Neural cell (in vitro differentiated cells): ENCODE measurements at regions not wholly inside any gene's neighbourhood (a gene's known extent, or its start where the extent isn't known, plus 50 kb on each side); places are given as distances from the start of the nearest gene placed in this dataset.

Experiments used
- H2AFZ ChIP-seq: fragments of 200-600, 300-800 bp; sonication (generic), shearing (Covaris generic); 2 replicates; pipeline ENCODE4 v1.6.0; 2014; ENCODE audit warnings: low read depth, mild to moderate bottlenecking, antibody characterized with exemption, low read length, moderate library complexity
- H3F3A ChIP-seq: fragments of 200-600 bp; shearing (Covaris generic); 2 replicates; pipeline ENCODE4 v1.6.1; 2016; ENCODE audit warnings: mild to moderate bottlenecking, moderate library complexity, mixed read lengths, antibody characterized with exemption, low read length; ENCODE audit not compliant: insufficient read depth, poor library complexity, severe bottlenecking
- H3K27ac ChIP-seq: fragments of 200-600, 300-800 bp; sonication (generic), shearing (Covaris generic); 2 replicates; pipeline ENCODE4 v1.5.1; 2014; ENCODE audit warnings: mild to moderate bottlenecking, low read length, moderate library complexity
- H3K27me3 ChIP-seq: fragments of 300-800, 200-600 bp; sonication (generic), shearing (Covaris generic); 2 replicates; pipeline ENCODE4 v1.6.0; 2014; ENCODE audit warnings: mild to moderate bottlenecking, low read depth, low read length, moderate library complexity; ENCODE audit not compliant: insufficient read depth
- H3K36me3 ChIP-seq: fragments of 300-800, 200-600 bp; sonication (generic), shearing (Covaris generic); 2 replicates; pipeline ENCODE4 v1.5.1; 2014; ENCODE audit warnings: mild to moderate bottlenecking, antibody characterized with exemption, low read length, moderate library complexity; ENCODE audit not compliant: insufficient read depth
- H3K4me2 ChIP-seq: fragments of 300-800, 200-600 bp; sonication (generic), shearing (Covaris generic); 2 replicates; pipeline ENCODE4 v1.6.0; 2014; ENCODE audit warnings: mild to moderate bottlenecking, low read length
- H3K4me3 ChIP-seq: fragments of 300-800, 200-600 bp; sonication (generic), shearing (Covaris generic); 2 replicates; pipeline ENCODE4 v1.5.1; 2014; ENCODE audit warnings: mild to moderate bottlenecking, low read length, moderate library complexity
- H3K79me2 ChIP-seq: fragments of 200-600 bp; shearing (Covaris generic); replicated peaks from 2 replicates; pipeline ENCODE4 v1.6.0; 2014; ENCODE audit warnings: mild to moderate bottlenecking, low read length, moderate library complexity; ENCODE audit not compliant: insufficient read depth
- H3K9ac ChIP-seq: fragments of 300-800, 200-600 bp; sonication (generic), shearing (Covaris generic); 2 replicates; pipeline ENCODE4 v1.6.1; 2016; ENCODE audit warnings: mild to moderate bottlenecking, low read length, mixed read lengths
- H3K9me2 ChIP-seq: fragments of 200-600 bp; shearing (Covaris generic); 2 replicates; pipeline ENCODE4 v1.6.1; 2016; ENCODE audit warnings: mild to moderate bottlenecking, low read length, mixed read lengths; ENCODE audit not compliant: insufficient read depth
- H3K9me3 ChIP-seq: fragments of 200-600, 300-800 bp; sonication (generic), shearing (Covaris generic); 2 replicates; pipeline ENCODE4 v1.6.1; 2016; ENCODE audit warnings: mild to moderate bottlenecking, mixed run types, low read length, moderate library complexity, mixed read lengths
- H4K20me1 ChIP-seq: fragments of 200-600 bp; shearing (Covaris generic); 2 replicates; pipeline ENCODE4 v1.6.1; 2016; ENCODE audit warnings: mild to moderate bottlenecking, mixed run types; ENCODE audit not compliant: insufficient read depth
- EP300 ChIP-seq: fragments of 450-650 bp; conservative IDR thresholded peaks from 2 replicates; pipeline ENCODE4 v1.6.1; 2014; ENCODE audit warnings: antibody characterized with exemption, mild to moderate bottlenecking, moderate library complexity; ENCODE audit not compliant: poor library complexity, severe bottlenecking
- EZH2 ChIP-seq: fragments of 200-600, 300-800 bp; shearing (Covaris generic), sonication (generic); IDR thresholded peaks from 2 replicates; pipeline ENCODE4 v1.6.1; 2014; ENCODE audit warnings: antibody characterized with exemption, low read length, borderline replicate concordance, mild to moderate bottlenecking; ENCODE audit not compliant: insufficient read depth, poor library complexity, severe bottlenecking
- MXI1 ChIP-seq: fragments of 450-650 bp; conservative IDR thresholded peaks from 2 replicates; pipeline ENCODE4 v1.6.1; 2014; ENCODE audit warnings: antibody characterized with exemption, mild to moderate bottlenecking; ENCODE audit not compliant: poor library complexity, severe bottlenecking
- POLR2AphosphoS5 ChIP-seq: IDR thresholded peaks from 2 replicates; pipeline ENCODE4 v1.6.1; 2012
- RAD21 ChIP-seq: fragments of 450-650 bp; conservative IDR thresholded peaks from 2 replicates; pipeline ENCODE4 v1.6.1; 2014; ENCODE audit warnings: antibody characterized with exemption, mild to moderate bottlenecking, moderate library complexity
- SMC3 ChIP-seq: fragments of 450-650 bp; conservative IDR thresholded peaks from 2 replicates; pipeline ENCODE4 v1.6.1; 2014; ENCODE audit warnings: antibody characterized with exemption, mild to moderate bottlenecking, moderate library complexity; ENCODE audit not compliant: poor library complexity
- TAF1 ChIP-seq: IDR thresholded peaks from 2 replicates; pipeline ENCODE4 v1.6.1; 2012; ENCODE audit warnings: low read depth
- TF ChIP-seq, protein P1 (sequence below): fragments of 450-650 bp; IDR thresholded peaks from 2 replicates; pipeline ENCODE4 v1.5.1; 2014; ENCODE audit warnings: antibody characterized with exemption, mild to moderate bottlenecking, moderate library complexity; ENCODE audit not compliant: poor library complexity, severe bottlenecking
- TF ChIP-seq, protein P2 (sequence below): IDR thresholded peaks from 2 replicates; pipeline ENCODE4 v1.6.1; 2012; ENCODE audit warnings: borderline replicate concordance

GRCh38 chr17:65279456-65279855 is 142.3 kb downstream of the RGS9 start:
- no peaks in the 10 kb centered on the region for H4K20me1 ChIP-seq
- no peaks in the 10 kb centered on the region for H3K27me3 ChIP-seq
- H2AFZ ChIP-seq: no peak overlapping the region

DNA sequence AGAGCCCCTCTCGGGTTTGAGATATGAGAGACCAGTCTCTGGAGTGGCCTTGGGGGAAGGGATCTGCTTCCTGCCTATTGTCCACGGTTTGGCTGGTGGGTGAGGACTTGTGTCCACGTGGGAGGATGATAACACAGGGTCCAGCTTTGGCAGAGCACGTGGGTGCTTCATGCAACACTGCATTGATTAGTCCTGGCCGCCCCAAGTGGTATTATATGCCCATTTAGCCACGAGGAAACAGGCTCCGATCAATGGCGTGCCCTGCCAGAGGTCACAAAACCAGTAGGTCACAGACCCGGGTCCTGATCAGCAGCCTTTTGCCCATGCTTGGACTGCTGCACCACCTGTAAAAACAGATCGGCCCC is 141.6 kb downstream of the RGS9 start:
- no peaks in the 10 kb centered on the region for H3K79me2 ChIP-seq
- no peak overlapping the region for H3K9ac ChIP-seq
- no peak overlapping the region for H2AFZ ChIP-seq
- no peaks in the 10 kb centered on the region for H3K9me2 ChIP-seq
- H4K20me1 ChIP-seq: no peaks in the 10 kb centered on the region
- no peaks in the 10 kb centered on the region for H3K9me3 ChIP-seq
- no peaks in the 10 kb centered on the region for H3K36me3 ChIP-seq
- H3K4me3 ChIP-seq: no peak overlapping the region
- no peak overlapping the region for H3K4me2 ChIP-seq
- H3K27me3 ChIP-seq: no peaks in the 10 kb centered on the region
- no peaks in the 10 kb centered on the region for H3F3A ChIP-seq
- no peak for TF ChIP-seq EZH2
- TF ChIP-seq, protein P1, sequence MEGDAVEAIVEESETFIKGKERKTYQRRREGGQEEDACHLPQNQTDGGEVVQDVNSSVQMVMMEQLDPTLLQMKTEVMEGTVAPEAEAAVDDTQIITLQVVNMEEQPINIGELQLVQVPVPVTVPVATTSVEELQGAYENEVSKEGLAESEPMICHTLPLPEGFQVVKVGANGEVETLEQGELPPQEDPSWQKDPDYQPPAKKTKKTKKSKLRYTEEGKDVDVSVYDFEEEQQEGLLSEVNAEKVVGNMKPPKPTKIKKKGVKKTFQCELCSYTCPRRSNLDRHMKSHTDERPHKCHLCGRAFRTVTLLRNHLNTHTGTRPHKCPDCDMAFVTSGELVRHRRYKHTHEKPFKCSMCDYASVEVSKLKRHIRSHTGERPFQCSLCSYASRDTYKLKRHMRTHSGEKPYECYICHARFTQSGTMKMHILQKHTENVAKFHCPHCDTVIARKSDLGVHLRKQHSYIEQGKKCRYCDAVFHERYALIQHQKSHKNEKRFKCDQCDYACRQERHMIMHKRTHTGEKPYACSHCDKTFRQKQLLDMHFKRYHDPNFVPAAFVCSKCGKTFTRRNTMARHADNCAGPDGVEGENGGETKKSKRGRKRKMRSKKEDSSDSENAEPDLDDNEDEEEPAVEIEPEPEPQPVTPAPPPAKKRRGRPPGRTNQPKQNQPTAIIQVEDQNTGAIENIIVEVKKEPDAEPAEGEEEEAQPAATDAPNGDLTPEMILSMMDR: no peak
- TF ChIP-seq POLR2AphosphoS5: no peak
- no peak for TF ChIP-seq RAD21
- no peak for TF ChIP-seq EP300
- TF ChIP-seq, protein P2, sequence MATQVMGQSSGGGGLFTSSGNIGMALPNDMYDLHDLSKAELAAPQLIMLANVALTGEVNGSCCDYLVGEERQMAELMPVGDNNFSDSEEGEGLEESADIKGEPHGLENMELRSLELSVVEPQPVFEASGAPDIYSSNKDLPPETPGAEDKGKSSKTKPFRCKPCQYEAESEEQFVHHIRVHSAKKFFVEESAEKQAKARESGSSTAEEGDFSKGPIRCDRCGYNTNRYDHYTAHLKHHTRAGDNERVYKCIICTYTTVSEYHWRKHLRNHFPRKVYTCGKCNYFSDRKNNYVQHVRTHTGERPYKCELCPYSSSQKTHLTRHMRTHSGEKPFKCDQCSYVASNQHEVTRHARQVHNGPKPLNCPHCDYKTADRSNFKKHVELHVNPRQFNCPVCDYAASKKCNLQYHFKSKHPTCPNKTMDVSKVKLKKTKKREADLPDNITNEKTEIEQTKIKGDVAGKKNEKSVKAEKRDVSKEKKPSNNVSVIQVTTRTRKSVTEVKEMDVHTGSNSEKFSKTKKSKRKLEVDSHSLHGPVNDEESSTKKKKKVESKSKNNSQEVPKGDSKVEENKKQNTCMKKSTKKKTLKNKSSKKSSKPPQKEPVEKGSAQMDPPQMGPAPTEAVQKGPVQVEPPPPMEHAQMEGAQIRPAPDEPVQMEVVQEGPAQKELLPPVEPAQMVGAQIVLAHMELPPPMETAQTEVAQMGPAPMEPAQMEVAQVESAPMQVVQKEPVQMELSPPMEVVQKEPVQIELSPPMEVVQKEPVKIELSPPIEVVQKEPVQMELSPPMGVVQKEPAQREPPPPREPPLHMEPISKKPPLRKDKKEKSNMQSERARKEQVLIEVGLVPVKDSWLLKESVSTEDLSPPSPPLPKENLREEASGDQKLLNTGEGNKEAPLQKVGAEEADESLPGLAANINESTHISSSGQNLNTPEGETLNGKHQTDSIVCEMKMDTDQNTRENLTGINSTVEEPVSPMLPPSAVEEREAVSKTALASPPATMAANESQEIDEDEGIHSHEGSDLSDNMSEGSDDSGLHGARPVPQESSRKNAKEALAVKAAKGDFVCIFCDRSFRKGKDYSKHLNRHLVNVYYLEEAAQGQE: no peak
- TF ChIP-seq MXI1: no peak
- no peak for TF ChIP-seq TAF1
- TF ChIP-seq SMC3: no peak
- no peak overlapping the region for H3K27ac ChIP-seq

More at GRCh38 chr17:65279456-65279855, 142.3 kb downstream of the RGS9 start:
- TF ChIP-seq EP300 (no peak), MXI1 (no peak)
- Histone ChIP-seq H3K36me3 (no peaks in the 10 kb centered on the region), H3F3A (no peaks in the 10 kb centered on the region), H3K9me3 (no peaks in the 10 kb centered on the region), H3K79me2 (no peaks in the 10 kb centered on the region), H3K9ac (no peak overlapping the region), H3K4me3 (no peak overlapping the region), H3K27ac (no peak overlapping the region), H3K9me2 (no peaks in the 10 kb centered on the region), H3K4me2 (no peak overlapping the region)
